Activated T-helper 2 cell treated with anti-CD3 and anti-CD28 coated beads, Interferon-gamma antibody, Interleukin-2, Interleukin-4, amounts not matched to agents 10 μg/mL and 5 μg/mL and 100 μg/mL, durations not matched to agents 14 hours and 24 hours and 36 hours (primary cell): ENCODE measurements at regions not wholly inside any gene's neighbourhood (a gene's known extent, or its start where the extent isn't known, plus 50 kb on each side); places are given as distances from the start of the nearest gene placed in this dataset.
A peak's percentile ranks its signal among the peaks of the same experiment; 100 is the strongest.
"Not testable (repeated sequence)": the region's sequence is repeated elsewhere in the genome, so short reads cannot be mapped to it uniquely, and the experiment has no call there.

Source experiments
- DNase-seq: peaks from one replicate; pipeline ENCODE4 v3.0.0; 2021; ENCODE audit warnings: low spot score
- H3K27ac Mint-ChIP-seq: one replicate; pipeline ENCODE4 v1.8.0; 2021; ENCODE audit warnings: mixed read lengths
- H3K27me3 Mint-ChIP-seq: one replicate; pipeline ENCODE4 v1.8.0; 2021; ENCODE audit warnings: low read depth, mixed read lengths
- H3K36me3 Mint-ChIP-seq: one replicate; pipeline ENCODE4 v1.8.0; 2021; ENCODE audit warnings: low read depth, mixed read lengths
- H3K4me1 Mint-ChIP-seq: one replicate; pipeline ENCODE4 v1.8.0; 2021; ENCODE audit warnings: low read depth, mixed read lengths
- H3K4me3 Mint-ChIP-seq: one replicate; pipeline ENCODE4 v1.8.0; 2021; ENCODE audit warnings: low read depth, mild to moderate bottlenecking, moderate library complexity, mixed read lengths
- H3K9me3 Mint-ChIP-seq: one replicate; pipeline ENCODE4 v1.8.0; 2021; ENCODE audit warnings: mixed read lengths
- intact Hi-C: fragments of 100-400 bp; cut with micrococcal nuclease; formaldehyde crosslinking; loops from one replicate; pipeline ENCODE4 v1.15.1; 2023

- intact Hi-C loops = loop anchor here (5.0 to 10.0 kb wide), 2 partner anchors 92 to 700 kb away; partner anchors contain the start of gene FNDC8
- no peaks in the 10 kb centered on the region for H3K9me3 Mint-ChIP-seq
- H3K4me1 Mint-ChIP-seq = peaks cover 4% of the 10 kb centered on the region
- H3K4me3 Mint-ChIP-seq = no peak overlapping the region
- no peak for DNase-seq
- no peaks in the 10 kb centered on the region for H3K36me3 Mint-ChIP-seq
- no peak overlapping the region for H3K27ac Mint-ChIP-seq
- H3K27me3 Mint-ChIP-seq = peaks cover 43% of the 10 kb centered on the region
Measured at GRCh38 chr17:34424814-34425491, 61.9 kb upstream of the CCL1 start.

GRCh38 chr17:34423978-34424813, 61.2 kb upstream of the CCL1 start:
- Mint-ChIP-seq H3K36me3 (no peaks in the 10 kb centered on the region), H3K9me3 (no peaks in the 10 kb centered on the region), H3K4me1 (peaks cover 4% of the 10 kb centered on the region), H3K27me3 (peaks cover 40% of the 10 kb centered on the region), H3K4me3 (no peak overlapping the region), H3K27ac (no peak overlapping the region)
- intact Hi-C loops = loop anchor here (5.0 to 10.0 kb wide), 2 partner anchors 93 to 701 kb away; partner anchors contain the start of gene FNDC8
- DNase-seq = no peak

GRCh38 chr17:34423315-34423714, 60.3 kb upstream of the CCL1 start:
- H3K36me3 Mint-ChIP-seq, H3K9me3 Mint-ChIP-seq, H3K27ac Mint-ChIP-seq, DNase-seq, H3K4me1 Mint-ChIP-seq, H3K4me3 Mint-ChIP-seq: not testable (repeated sequence)
- peaks cover 43% of the 10 kb centered on the region for H3K27me3 Mint-ChIP-seq
- intact Hi-C loops = loop anchor here (5.0 to 10.0 kb wide), 2 partner anchors 94 to 701 kb away; partner anchors contain the start of gene FNDC8

- Mint-ChIP-seq H3K4me3 (no peak overlapping the region), H3K36me3 (no peaks in the 10 kb centered on the region), H3K27me3 (peaks cover 47% of the 10 kb centered on the region), H3K4me1 (peaks cover 4% of the 10 kb centered on the region), H3K9me3 (no peaks in the 10 kb centered on the region), H3K27ac (no peak overlapping the region)
- intact Hi-C loops = loop anchor here (1.0 to 10.0 kb wide), 3 partner anchors 96 to 704 kb away; partner anchors contain the start of gene FNDC8
- no peak for DNase-seq
Measured at GRCh38 chr17:34420900-34421299, 57.9 kb upstream of the CCL1 start.

GRCh38 chr17:34420254-34420766, 57.3 kb upstream of the CCL1 start:
- intact Hi-C loops = loop anchor here (1.0 to 10.0 kb wide), 3 partner anchors 97 to 704 kb away; partner anchors contain the start of gene FNDC8
- H3K4me1 Mint-ChIP-seq = peaks cover 4% of the 10 kb centered on the region
- peaks cover 45% of the 10 kb centered on the region for H3K27me3 Mint-ChIP-seq

GRCh38 chr17:34416116-34416515, 53.1 kb upstream of the CCL1 start:
- Mint-ChIP-seq H3K4me1 (peaks cover 31% of the 10 kb centered on the region), H3K9me3 (no peaks in the 10 kb centered on the region), H3K4me3 (no peak overlapping the region), H3K27ac (no peak overlapping the region), H3K36me3 (no peaks in the 10 kb centered on the region), H3K27me3 (peaks cover 40% of the 10 kb centered on the region)
- intact Hi-C loops = loop anchor here (10.0 kb wide), 1 partner anchor 51 kb away; the partner anchor contains the start of gene CCL1
- DNase-seq = no peak

More at GRCh38 chr17:34420254-34420766, 57.3 kb upstream of the CCL1 start:
- no peaks in the 10 kb centered on the region for H3K9me3 Mint-ChIP-seq
- H3K4me3 Mint-ChIP-seq = no peak overlapping the region
- no peak overlapping the region for H3K27ac Mint-ChIP-seq
- DNase-seq = peak; percentile 38
- H3K36me3 Mint-ChIP-seq = no peaks in the 10 kb centered on the region

- H3K27ac Mint-ChIP-seq = no peak overlapping the region
- H3K36me3 Mint-ChIP-seq = no peaks in the 10 kb centered on the region
- no peaks in the 10 kb centered on the region for H3K9me3 Mint-ChIP-seq
- no peak for DNase-seq
- H3K4me3 Mint-ChIP-seq = no peak overlapping the region
- H3K27me3 Mint-ChIP-seq = peaks cover 43% of the 10 kb centered on the region
- intact Hi-C loops = loop anchor here (10.0 kb wide), 1 partner anchor 50 kb away; the partner anchor contains the start of gene CCL1
- peaks cover 32% of the 10 kb centered on the region for H3K4me1 Mint-ChIP-seq
Measured at GRCh38 chr17:34414339-34414738, 51.3 kb upstream of the CCL1 start.

GRCh38 chr17:34413443-34414119, 50.5 kb upstream of the CCL1 start:
- Mint-ChIP-seq H3K9me3 (no peaks in the 10 kb centered on the region), H3K4me1 (peaks cover 36% of the 10 kb centered on the region), H3K27me3 (peaks cover 45% of the 10 kb centered on the region), H3K27ac (no peak overlapping the region), H3K4me3 (no peak overlapping the region), H3K36me3 (no peaks in the 10 kb centered on the region)
- no peak for DNase-seq
- intact Hi-C loops = loop anchor here (10.0 kb wide), 1 partner anchor 49 kb away; the partner anchor contains the start of gene CCL1

- intact Hi-C loops = loop anchor here (10.0 kb wide), 1 partner anchor 48 kb away; the partner anchor contains the start of gene CCL1
- H3K4me1 Mint-ChIP-seq = peaks cover 41% of the 10 kb centered on the region
- no peak overlapping the region for H3K27ac Mint-ChIP-seq
- no peaks in the 10 kb centered on the region for H3K36me3 Mint-ChIP-seq
- no peaks in the 10 kb centered on the region for H3K9me3 Mint-ChIP-seq
- H3K27me3 Mint-ChIP-seq = peaks cover 46% of the 10 kb centered on the region
- DNase-seq = no peak
- H3K4me3 Mint-ChIP-seq = no peak overlapping the region
Measured at GRCh38 chr17:34412965-34413441, 50.0 kb upstream of the CCL1 start.
